ENCODE measurements at regions not wholly inside any gene's neighbourhood (a gene's known extent, or its start where the extent isn't known, plus 50 kb on each side); places are given as distances from the start of the nearest gene placed in this dataset.

DNA sequence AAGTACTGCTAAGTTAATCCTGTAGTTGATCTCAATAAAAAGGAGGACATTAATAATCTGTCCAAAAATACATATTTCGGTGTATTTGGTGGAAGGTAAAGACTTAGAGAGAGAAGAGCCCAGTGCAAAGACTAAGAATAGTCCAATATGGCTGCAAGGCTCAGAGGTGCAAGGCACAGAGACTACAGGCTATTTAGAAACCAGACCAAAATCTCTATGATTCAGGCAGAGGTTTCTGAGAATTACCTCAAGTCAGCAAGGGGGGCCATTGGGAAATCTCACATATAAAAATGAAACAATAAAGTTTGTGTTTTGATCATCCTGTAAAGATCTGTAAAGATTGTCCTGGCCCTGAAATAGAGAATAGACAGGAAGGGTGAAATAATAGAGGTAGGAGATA lies 1173.0 kb downstream of the VRK1 start (continued):
- no peak for TF ChIP-seq ZBTB21 (CRISPR knock-in tag; IDR thresholded peaks at IDR 0.05; ENCODE audit: borderline replicate concordance)

DNA sequence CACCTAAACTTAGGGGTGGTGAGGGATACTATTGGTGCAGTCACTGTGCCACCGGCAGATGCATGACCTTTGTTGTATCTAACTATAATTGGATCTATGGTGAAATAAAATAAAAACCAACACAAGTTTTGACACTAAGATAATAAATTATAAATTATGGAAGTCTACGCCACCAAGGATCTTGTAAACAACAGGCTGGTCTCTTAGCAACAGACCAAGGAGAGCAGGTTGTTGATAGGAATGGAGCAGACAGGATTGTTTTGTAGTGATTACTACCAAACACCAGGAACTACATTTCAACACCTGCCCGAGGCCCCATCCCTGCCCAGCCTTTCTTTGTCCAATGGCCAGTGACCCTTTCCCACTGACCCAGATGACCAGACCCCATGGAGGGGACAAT lies 1178.0 kb downstream of the VRK1 start:
- ATAC-seq: no peak
- DNase-seq (ENCODE audit: low spot score): no peak
- Mint-ChIP-seq H3K27ac (no peak overlapping the region), H3K9me3 (peaks cover 9% of the 10 kb centered on the region; the same call in 1 of the 2 replicates), H3K4me3 (no peak overlapping the region), H3K27me3 (ENCODE audit: low read depth) (peaks cover 7% of the 10 kb centered on the region; the same call in 1 of the 2 replicates), H3K4me1 (peaks cover 14% of the 10 kb centered on the region), H3K36me3 (no peaks in the 10 kb centered on the region)
- POLR2A ChIA-PET: no interaction called here
- TF ChIP-seq, protein P1, sequence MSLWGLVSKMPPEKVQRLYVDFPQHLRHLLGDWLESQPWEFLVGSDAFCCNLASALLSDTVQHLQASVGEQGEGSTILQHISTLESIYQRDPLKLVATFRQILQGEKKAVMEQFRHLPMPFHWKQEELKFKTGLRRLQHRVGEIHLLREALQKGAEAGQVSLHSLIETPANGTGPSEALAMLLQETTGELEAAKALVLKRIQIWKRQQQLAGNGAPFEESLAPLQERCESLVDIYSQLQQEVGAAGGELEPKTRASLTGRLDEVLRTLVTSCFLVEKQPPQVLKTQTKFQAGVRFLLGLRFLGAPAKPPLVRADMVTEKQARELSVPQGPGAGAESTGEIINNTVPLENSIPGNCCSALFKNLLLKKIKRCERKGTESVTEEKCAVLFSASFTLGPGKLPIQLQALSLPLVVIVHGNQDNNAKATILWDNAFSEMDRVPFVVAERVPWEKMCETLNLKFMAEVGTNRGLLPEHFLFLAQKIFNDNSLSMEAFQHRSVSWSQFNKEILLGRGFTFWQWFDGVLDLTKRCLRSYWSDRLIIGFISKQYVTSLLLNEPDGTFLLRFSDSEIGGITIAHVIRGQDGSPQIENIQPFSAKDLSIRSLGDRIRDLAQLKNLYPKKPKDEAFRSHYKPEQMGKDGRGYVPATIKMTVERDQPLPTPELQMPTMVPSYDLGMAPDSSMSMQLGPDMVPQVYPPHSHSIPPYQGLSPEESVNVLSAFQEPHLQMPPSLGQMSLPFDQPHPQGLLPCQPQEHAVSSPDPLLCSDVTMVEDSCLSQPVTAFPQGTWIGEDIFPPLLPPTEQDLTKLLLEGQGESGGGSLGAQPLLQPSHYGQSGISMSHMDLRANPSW (CRISPR knock-in tag; conservative IDR thresholded peaks at IDR 0.05; ENCODE audit: low read depth): no peak
- TF ChIP-seq, protein P2, sequence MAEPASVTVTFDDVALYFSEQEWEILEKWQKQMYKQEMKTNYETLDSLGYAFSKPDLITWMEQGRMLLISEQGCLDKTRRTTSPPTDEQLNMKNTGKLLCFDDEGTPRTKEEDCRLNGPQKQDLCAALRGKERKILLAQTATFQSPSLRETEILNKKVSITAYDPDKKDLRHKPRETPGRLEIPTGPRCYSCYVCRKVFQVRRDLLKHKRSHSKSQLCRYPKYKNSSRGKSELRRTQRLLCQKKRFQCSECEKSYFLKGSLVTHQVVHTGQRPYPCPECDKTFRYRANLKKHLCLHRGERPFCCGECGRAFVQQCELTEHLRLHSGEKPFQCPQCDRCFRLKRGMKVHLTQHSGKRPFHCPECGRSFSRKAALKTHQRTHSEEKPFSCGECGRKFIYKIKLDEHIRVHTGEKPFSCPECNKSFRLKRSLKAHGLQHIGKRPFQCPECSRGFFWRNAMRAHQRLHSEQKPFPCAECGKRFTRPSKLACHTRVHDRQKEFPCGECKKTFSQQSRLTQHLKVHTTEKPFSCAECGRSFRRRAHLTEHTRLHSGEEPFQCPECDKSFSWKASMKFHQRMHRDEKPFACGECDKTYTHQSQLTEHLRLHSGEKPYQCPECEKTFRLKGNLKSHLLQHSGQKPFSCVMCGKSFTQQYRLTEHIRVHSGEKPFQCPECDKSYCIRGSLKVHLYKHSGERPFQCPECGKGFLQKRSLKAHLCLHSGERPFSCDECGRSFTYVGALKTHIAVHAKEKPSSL (CRISPR knock-in tag; conservative IDR thresholded peaks at IDR 0.05): no peak
- TF ChIP-seq, protein P3, sequence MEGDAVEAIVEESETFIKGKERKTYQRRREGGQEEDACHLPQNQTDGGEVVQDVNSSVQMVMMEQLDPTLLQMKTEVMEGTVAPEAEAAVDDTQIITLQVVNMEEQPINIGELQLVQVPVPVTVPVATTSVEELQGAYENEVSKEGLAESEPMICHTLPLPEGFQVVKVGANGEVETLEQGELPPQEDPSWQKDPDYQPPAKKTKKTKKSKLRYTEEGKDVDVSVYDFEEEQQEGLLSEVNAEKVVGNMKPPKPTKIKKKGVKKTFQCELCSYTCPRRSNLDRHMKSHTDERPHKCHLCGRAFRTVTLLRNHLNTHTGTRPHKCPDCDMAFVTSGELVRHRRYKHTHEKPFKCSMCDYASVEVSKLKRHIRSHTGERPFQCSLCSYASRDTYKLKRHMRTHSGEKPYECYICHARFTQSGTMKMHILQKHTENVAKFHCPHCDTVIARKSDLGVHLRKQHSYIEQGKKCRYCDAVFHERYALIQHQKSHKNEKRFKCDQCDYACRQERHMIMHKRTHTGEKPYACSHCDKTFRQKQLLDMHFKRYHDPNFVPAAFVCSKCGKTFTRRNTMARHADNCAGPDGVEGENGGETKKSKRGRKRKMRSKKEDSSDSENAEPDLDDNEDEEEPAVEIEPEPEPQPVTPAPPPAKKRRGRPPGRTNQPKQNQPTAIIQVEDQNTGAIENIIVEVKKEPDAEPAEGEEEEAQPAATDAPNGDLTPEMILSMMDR (IDR thresholded peaks at IDR 0.05): no peak
- TF ChIP-seq GTF2I (CRISPR knock-in tag; conservative IDR thresholded peaks at IDR 0.05): no peak
- CTCF ChIA-PET: no interaction called here

DNA sequence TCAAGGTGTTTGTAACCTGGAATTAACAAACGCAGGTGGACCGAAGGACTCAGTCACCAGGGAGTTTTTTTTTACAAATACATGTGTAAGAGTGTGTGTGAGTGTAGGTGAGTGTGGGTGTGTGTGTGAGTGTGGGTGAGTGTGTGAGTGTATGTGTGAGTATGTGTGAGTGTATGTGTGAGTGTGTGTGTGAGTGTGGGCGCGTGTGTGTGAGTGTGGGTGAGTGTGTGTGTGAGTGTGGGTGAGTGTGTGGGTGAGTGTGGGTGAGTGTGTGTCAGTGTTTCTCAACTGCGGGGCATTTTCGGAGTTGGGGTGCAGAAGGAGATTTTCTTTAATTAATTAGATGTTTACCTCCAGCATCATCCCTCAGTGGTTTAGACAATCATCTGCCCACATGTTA lies 1178.8 kb downstream of the VRK1 start:
- ATAC-seq: no peak
- no peak overlapping the region for H3K27ac Mint-ChIP-seq
- no peaks in the 10 kb centered on the region for H3K36me3 Mint-ChIP-seq
- peaks cover 5% of the 10 kb centered on the region; the same call in 1 of the 2 replicates for H3K9me3 Mint-ChIP-seq
- no peak overlapping the region for H3K4me3 Mint-ChIP-seq
- TF ChIP-seq NR1H2 (CRISPR knock-in tag; IDR thresholded peaks at IDR 0.05) (no peak), ZNF671 (CRISPR knock-in tag; IDR thresholded peaks at IDR 0.05) (no peak)
- POLR2A ChIA-PET: no interaction called here
- peaks cover 7% of the 10 kb centered on the region; the same call in 1 of the 2 replicates for H3K27me3 Mint-ChIP-seq (ENCODE audit: low read depth)
- peaks cover 14% of the 10 kb centered on the region for H3K4me1 Mint-ChIP-seq
- DNase-seq (ENCODE audit: low spot score): no peak
- CTCF ChIA-PET: interaction anchor here (1.0 kb wide), 1 partner anchor 163 kb away, joined by 3 read pairs; no protein-coding TSS in a partner anchor

DNA sequence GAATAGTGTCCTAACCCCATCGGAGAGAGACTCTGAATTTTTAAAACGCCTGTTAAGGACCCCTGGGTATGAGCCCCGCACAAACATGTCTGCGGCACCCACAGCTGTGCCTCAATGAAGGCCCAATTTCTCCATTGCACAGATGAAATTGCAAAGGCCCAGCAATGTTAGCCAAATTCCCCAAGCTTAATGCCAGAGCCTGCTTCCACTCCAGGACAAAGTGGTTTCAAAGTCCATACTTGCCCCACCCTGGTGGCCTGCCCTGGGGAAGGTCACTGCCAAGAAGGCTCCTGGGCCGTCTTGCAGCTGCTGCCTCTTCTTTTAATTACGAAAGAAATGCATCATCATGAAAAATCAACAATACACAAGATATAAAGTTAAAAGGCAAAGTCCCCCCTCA lies 1179.7 kb downstream of the VRK1 start:
- Mint-ChIP-seq H3K9me3 (peaks cover 11% of the 10 kb centered on the region; the same call in 1 of the 2 replicates), H3K4me1 (peaks cover 14% of the 10 kb centered on the region), H3K4me3 (no peak overlapping the region), H3K36me3 (no peaks in the 10 kb centered on the region), H3K27ac (no peak overlapping the region), H3K27me3 (ENCODE audit: low read depth) (peaks cover 7% of the 10 kb centered on the region; the same call in 1 of the 2 replicates)
- DNase-seq (ENCODE audit: low spot score) (no peak), ATAC-seq (no peak)
- ChIA-PET POLR2A (interaction anchor here (0.6 kb wide), 1 partner anchor 619 kb away, joined by 5 read pairs; no protein-coding TSS in a partner anchor), CTCF (interaction anchor here (1.0 kb wide), 1 partner anchor 162 kb away, joined by 3 read pairs; no protein-coding TSS in a partner anchor)
- TF ChIP-seq ZNF138 (CRISPR knock-in tag; conservative IDR thresholded peaks at IDR 0.05) (no peak), JAZF1 (CRISPR knock-in tag; IDR thresholded peaks at IDR 0.05) (no peak), PRRX2 (CRISPR knock-in tag; IDR thresholded peaks at IDR 0.05) (no peak), ZNF671 (CRISPR knock-in tag; IDR thresholded peaks at IDR 0.05) (no peak), ZNF263 (CRISPR knock-in tag; IDR thresholded peaks at IDR 0.05; ENCODE audit: low read depth) (no peak), ELF4 (CRISPR knock-in tag; IDR thresholded peaks at IDR 0.05; ENCODE audit: low read depth) (no peak), IRF2 (CRISPR knock-in tag; IDR thresholded peaks at IDR 0.05; ENCODE audit: borderline replicate concordance, low read depth) (no peak), FOXJ3 (CRISPR knock-in tag; IDR thresholded peaks at IDR 0.05; ENCODE audit: borderline replicate concordance) (no peak), FOXP1 (CRISPR knock-in tag; IDR thresholded peaks at IDR 0.05; ENCODE audit: borderline replicate concordance) (no peak), GTF2I (CRISPR knock-in tag; conservative IDR thresholded peaks at IDR 0.05) (no peak), EMX1 (CRISPR knock-in tag; IDR thresholded peaks at IDR 0.05) (no peak)
- TF ChIP-seq, protein P4, sequence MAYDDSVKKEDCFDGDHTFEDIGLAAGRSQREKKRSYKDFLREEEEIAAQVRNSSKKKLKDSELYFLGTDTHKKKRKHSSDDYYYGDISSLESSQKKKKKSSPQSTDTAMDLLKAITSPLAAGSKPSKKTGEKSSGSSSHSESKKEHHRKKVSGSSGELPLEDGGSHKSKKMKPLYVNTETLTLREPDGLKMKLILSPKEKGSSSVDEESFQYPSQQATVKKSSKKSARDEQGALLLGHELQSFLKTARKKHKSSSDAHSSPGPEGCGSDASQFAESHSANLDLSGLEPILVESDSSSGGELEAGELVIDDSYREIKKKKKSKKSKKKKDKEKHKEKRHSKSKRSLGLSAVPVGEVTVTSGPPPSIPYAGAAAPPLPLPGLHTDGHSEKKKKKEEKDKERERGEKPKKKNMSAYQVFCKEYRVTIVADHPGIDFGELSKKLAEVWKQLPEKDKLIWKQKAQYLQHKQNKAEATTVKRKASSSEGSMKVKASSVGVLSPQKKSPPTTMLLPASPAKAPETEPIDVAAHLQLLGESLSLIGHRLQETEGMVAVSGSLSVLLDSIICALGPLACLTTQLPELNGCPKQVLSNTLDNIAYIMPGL (CRISPR knock-in tag; IDR thresholded peaks at IDR 0.05): no peak
- TF ChIP-seq, protein P5, sequence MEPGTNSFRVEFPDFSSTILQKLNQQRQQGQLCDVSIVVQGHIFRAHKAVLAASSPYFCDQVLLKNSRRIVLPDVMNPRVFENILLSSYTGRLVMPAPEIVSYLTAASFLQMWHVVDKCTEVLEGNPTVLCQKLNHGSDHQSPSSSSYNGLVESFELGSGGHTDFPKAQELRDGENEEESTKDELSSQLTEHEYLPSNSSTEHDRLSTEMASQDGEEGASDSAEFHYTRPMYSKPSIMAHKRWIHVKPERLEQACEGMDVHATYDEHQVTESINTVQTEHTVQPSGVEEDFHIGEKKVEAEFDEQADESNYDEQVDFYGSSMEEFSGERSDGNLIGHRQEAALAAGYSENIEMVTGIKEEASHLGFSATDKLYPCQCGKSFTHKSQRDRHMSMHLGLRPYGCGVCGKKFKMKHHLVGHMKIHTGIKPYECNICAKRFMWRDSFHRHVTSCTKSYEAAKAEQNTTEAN (CRISPR knock-in tag; IDR thresholded peaks at IDR 0.05): no peak
- TF ChIP-seq, protein P6, sequence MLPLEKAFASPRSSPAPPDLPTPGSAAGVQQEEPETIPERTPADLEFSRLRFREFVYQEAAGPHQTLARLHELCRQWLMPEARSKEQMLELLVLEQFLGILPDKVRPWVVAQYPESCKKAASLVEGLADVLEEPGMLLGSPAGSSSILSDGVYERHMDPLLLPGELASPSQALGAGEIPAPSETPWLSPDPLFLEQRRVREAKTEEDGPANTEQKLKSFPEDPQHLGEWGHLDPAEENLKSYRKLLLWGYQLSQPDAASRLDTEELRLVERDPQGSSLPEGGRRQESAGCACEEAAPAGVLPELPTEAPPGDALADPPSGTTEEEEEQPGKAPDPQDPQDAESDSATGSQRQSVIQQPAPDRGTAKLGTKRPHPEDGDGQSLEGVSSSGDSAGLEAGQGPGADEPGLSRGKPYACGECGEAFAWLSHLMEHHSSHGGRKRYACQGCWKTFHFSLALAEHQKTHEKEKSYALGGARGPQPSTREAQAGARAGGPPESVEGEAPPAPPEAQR (CRISPR knock-in tag; IDR thresholded peaks at IDR 0.05): no peak

Measured in WTC11 (cell line).